ENCODE measurements at regions not wholly inside any gene's neighbourhood (a gene's known extent, or its start where the extent isn't known, plus 50 kb on each side); places are given as distances from the start of the nearest gene placed in this dataset.

- Histone ChIP-seq H3K79me2 (ENCODE audit: insufficient read depth, low read length) (no peaks in the 10 kb centered on the region), H3K9ac (ENCODE audit: low read length) (no peak overlapping the region), H3F3A (ENCODE audit: insufficient read depth) (no peaks in the 10 kb centered on the region), H3K36me3 (ENCODE audit: low read length) (no peaks in the 10 kb centered on the region), H3K27ac (ENCODE audit: low read depth, low read length) (no peak overlapping the region), H3K27me3 (ENCODE audit: low read length) (no peaks in the 10 kb centered on the region), H4K20me1 (ENCODE audit: low read depth, low read length) (no peaks in the 10 kb centered on the region), H3K9me3 (ENCODE audit: insufficient read depth, low read length) (no peaks in the 10 kb centered on the region), H3K4me3 (ENCODE audit: insufficient read depth, low read length, poor library complexity, severe bottlenecking) (no peak overlapping the region), H3K9me2 (replicated peaks; ENCODE audit: insufficient read depth, low read length) (no peaks in the 10 kb centered on the region), H3K4me2 (ENCODE audit: low read depth, low read length, poor library complexity, severe bottlenecking) (no peak overlapping the region), H2AFZ (ENCODE audit: low read depth, low read length, severe bottlenecking) (no peak overlapping the region)
- TF ChIP-seq EZH2phosphoT487 (conservative IDR thresholded peaks at IDR 0.05; ENCODE audit: low read length): no peak
- TF ChIP-seq, protein P1, sequence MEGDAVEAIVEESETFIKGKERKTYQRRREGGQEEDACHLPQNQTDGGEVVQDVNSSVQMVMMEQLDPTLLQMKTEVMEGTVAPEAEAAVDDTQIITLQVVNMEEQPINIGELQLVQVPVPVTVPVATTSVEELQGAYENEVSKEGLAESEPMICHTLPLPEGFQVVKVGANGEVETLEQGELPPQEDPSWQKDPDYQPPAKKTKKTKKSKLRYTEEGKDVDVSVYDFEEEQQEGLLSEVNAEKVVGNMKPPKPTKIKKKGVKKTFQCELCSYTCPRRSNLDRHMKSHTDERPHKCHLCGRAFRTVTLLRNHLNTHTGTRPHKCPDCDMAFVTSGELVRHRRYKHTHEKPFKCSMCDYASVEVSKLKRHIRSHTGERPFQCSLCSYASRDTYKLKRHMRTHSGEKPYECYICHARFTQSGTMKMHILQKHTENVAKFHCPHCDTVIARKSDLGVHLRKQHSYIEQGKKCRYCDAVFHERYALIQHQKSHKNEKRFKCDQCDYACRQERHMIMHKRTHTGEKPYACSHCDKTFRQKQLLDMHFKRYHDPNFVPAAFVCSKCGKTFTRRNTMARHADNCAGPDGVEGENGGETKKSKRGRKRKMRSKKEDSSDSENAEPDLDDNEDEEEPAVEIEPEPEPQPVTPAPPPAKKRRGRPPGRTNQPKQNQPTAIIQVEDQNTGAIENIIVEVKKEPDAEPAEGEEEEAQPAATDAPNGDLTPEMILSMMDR (IDR thresholded peaks at IDR 0.05; ENCODE audit: insufficient read depth, low read length, poor library complexity, severe bottlenecking): no peak
Observed at GRCh38 chr10:118395947-118396346, 53.8 kb upstream of the FAM204A start.

GRCh38 chr10:118394301-118395200 is 52.4 kb upstream of the FAM204A start:
- H3K4me3 ChIP-seq (ENCODE audit: insufficient read depth, low read length, poor library complexity, severe bottlenecking): no peak overlapping the region
- H3K4me2 ChIP-seq (ENCODE audit: low read depth, low read length, poor library complexity, severe bottlenecking): peak overlapping the region; percentile 38

DNA sequence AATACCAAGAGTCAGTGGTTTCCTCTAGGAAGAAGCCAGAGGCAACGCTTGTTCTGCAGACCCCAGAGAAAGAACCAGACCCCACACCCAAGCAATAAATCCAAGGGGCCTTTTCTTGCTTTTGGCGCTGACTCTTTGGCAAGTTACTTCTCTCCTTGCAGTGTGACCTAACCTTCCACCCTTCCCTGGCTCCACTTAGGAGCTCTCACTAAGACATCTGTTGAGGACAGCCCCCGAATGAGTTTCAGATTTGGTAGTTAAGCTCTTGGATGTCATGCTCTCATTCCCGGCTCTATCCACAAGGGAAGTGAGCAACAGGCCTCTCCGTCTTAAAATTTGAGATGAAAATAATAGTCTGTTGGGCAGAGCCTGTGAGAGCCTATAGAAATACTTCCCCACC is 50.6 kb upstream of the FAM204A start:
- Histone ChIP-seq H3K4me3 (ENCODE audit: insufficient read depth, low read length, poor library complexity, severe bottlenecking) (no peak overlapping the region), H3K9me2 (replicated peaks; ENCODE audit: insufficient read depth, low read length) (no peaks in the 10 kb centered on the region), H3K9ac (ENCODE audit: low read length) (no peak overlapping the region), H3K4me2 (ENCODE audit: low read depth, low read length, poor library complexity, severe bottlenecking) (no peak overlapping the region), H3K79me2 (ENCODE audit: insufficient read depth, low read length) (no peaks in the 10 kb centered on the region), H2AFZ (ENCODE audit: low read depth, low read length, severe bottlenecking) (no peak overlapping the region), H3K27ac (ENCODE audit: low read depth, low read length) (no peak overlapping the region), H3F3A (ENCODE audit: insufficient read depth) (no peaks in the 10 kb centered on the region), H3K27me3 (ENCODE audit: low read length) (no peaks in the 10 kb centered on the region), H4K20me1 (ENCODE audit: low read depth, low read length) (no peaks in the 10 kb centered on the region), H3K9me3 (ENCODE audit: insufficient read depth, low read length) (no peaks in the 10 kb centered on the region), H3K36me3 (ENCODE audit: low read length) (no peaks in the 10 kb centered on the region)
- TF ChIP-seq, protein P1 (IDR thresholded peaks at IDR 0.05; ENCODE audit: insufficient read depth, low read length, poor library complexity, severe bottlenecking): no peak
- no peak for TF ChIP-seq EZH2phosphoT487 (conservative IDR thresholded peaks at IDR 0.05; ENCODE audit: low read length)

More at GRCh38 chr10:118394301-118395200, 52.4 kb upstream of the FAM204A start:
- Histone ChIP-seq H3K9ac (ENCODE audit: low read length) (no peak overlapping the region), H3K9me3 (ENCODE audit: insufficient read depth, low read length) (no peaks in the 10 kb centered on the region), H3K27me3 (ENCODE audit: low read length) (no peaks in the 10 kb centered on the region), H3F3A (ENCODE audit: insufficient read depth) (no peaks in the 10 kb centered on the region), H3K79me2 (ENCODE audit: insufficient read depth, low read length) (no peaks in the 10 kb centered on the region), H3K27ac (ENCODE audit: low read depth, low read length) (no peak overlapping the region), H3K9me2 (replicated peaks; ENCODE audit: insufficient read depth, low read length) (no peaks in the 10 kb centered on the region), H3K36me3 (ENCODE audit: low read length) (no peaks in the 10 kb centered on the region), H2AFZ (ENCODE audit: low read depth, low read length, severe bottlenecking) (peak overlapping the region; percentile 76), H4K20me1 (ENCODE audit: low read depth, low read length) (no peaks in the 10 kb centered on the region)
- TF ChIP-seq EZH2phosphoT487 (conservative IDR thresholded peaks at IDR 0.05; ENCODE audit: low read length): no peak
- TF ChIP-seq, protein P1 (IDR thresholded peaks at IDR 0.05; ENCODE audit: insufficient read depth, low read length, poor library complexity, severe bottlenecking): no peak
